GM20431 (cell line): ENCODE measurements at regions not wholly inside any gene's neighbourhood (a gene's known extent, or its start where the extent isn't known, plus 50 kb on each side); places are given as distances from the start of the nearest gene placed in this dataset.
"Not testable (repeated sequence)": the region's sequence is repeated elsewhere in the genome, so short reads cannot be mapped to it uniquely, and the experiment has no call there.

Source experiments
- in situ Hi-C: fragments of 300-500 bp; cut with MseI, MboI; formaldehyde crosslinking; loops from one replicate; pipeline ENCODE4 v1.15.0; 2020; ENCODE audit warnings: low sequenced_read_pairs; ENCODE audit not compliant: unreplicated experiment

- in situ Hi-C loops = no loop called here
Observed at GRCh38 chr2:13698847-13699246, 933.7 kb upstream of the LRATD1 start.

DNA sequence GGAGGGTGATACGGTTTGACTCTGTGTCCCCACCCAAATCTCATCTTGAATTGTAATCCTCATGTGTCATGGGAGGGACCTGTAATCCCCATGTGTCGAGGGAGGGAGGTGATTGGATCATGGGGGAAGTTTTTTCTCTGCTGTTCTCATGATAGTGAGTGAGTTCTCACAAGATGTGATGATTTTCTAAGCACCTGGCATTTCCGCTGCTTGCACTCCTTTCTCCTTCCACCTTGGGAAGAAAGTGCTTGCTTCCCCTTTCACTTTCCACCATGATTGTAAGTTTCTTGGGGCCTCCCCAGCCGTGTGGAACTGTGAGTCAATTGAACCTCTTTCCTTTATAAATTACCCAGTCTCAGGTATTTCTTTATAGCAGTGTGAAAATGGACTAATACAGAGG, 932.6 kb upstream of the LRATD1 start:
- in situ Hi-C loops = not testable (repeated sequence)

DNA sequence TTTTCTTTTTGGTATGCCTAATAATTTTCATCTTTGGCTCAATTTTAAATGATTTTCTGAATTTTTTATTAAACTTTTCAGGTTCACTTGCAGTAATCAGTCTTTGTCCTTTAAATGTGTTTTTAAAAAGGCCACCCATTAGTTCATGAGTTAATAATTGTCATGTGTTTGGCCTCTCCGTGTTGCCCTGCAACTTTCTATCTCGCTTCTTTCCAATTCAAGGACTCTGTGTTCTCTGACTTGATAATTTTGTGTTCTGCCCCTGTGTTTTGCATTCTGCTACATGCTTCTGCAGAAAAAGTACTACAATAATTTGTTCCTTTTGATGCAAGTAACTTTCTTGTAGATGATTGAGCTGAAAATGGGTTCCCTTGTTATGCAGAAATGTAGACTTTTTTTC, 921.4 kb upstream of the LRATD1 start:
- in situ Hi-C loops = no loop called here

DNA sequence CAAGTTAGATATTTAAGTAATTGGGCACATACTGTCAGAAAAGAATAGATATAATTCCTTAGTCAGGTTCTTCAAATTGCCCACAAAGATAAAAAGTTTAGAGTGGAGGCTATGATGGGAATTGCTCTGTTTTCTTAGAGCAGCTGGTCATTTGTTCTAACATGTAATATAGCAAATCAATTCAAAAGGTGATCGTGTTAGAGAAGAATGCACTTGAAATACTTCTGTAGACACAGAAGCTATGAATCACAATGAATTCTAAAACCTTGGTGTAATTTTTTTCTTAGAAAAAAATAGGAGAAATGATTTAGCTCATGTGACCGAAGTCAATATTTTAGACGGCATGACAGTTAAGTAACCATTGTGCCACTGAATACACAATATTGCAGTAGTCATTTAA, 918.1 kb upstream of the LRATD1 start:
- in situ Hi-C loops = no loop called here

GRCh38 chr2:13725945-13726344, 906.6 kb upstream of the LRATD1 start:
- in situ Hi-C loops = no loop called here

DNA sequence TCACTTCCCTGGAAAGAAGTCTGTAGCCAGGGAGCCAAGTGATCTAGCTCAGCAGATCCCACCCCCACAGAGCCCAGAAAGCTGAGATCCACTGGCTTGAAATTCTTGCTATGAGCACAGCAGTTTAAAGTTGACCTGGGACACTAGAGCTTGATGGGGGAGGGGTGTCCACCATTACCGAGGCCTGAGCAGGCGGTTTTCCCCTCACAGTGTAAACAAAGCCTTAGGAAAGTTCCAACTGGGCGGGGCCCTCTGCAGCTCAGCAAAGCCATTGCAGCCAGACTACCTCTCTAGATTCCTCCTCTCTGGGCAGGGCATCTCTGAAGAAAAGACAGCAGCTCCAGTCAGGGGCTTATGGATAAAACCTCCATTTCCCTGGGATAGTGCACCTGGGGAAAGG, 887.2 kb upstream of the LRATD1 start:
- in situ Hi-C loops = no loop called here

GRCh38 chr2:13751955-13752354, 880.6 kb upstream of the LRATD1 start:
- in situ Hi-C loops = no loop called here

DNA sequence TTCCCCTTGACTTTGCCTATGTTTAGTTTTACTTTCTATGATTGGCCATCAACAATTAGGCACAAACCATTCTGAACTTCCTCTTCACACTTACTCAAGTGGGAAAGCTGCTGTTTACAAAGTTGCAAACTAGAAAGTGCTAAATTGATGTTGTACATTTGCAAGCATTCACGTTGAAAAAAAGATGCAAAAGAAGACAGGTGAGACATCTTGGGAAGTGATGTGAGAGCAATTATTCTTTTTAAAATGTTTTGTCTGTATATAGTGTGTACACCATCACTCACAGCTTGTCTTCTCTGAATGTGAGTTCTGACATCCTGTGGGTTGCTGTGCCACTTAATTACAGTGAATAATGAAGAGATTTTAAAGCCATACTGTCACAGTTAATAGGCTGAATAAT, 874.1 kb upstream of the LRATD1 start:
- in situ Hi-C loops = no loop called here

GRCh38 chr2:13768274-13768673, 864.2 kb upstream of the LRATD1 start:
- in situ Hi-C loops = no loop called here

DNA sequence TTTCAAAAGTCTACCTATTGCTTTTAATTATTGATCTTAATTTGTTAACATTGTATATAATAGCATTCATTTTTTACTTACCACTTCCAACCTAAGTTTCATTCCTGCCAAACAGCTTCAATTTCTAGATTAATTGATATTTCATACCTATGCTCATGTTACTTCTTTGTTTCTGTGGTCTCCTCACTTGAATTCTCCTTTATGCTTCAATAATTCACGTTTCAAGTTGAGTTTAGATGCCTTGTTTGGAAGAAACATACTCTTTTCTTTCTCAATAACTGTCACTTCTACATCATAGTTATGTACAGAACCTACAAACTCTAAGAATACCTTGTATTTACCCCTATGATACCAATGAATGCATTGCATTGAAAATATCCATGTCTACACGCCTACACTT, 862.2 kb upstream of the LRATD1 start:
- in situ Hi-C loops = no loop called here

GRCh38 chr2:13779996-13780395, 852.5 kb upstream of the LRATD1 start:
- in situ Hi-C loops = no loop called here

DNA sequence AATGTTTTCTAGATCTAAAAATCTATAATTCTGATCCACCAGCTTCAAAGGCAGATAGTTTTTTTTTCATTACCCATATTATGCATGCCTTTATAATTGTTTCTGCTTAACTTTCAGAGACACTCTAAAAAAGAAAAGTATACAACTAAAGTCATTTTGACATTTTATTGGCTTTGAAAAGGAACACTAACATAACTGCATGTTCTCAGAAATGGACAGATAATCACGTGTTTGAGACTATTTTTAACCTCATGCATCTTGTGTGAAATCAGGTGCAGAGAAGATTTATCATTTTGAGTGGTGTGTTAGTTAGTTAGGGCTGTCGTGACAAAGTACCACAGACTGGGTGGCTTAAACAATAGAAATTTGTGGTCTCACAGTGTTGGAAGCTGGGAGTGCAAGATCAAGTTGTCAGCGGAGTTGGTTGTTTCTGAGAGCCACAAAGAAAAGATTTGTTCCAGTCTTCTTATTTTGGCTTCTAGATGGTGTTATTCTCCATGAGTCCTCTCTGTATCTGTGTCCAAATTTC, 841.4 kb upstream of the LRATD1 start:
- in situ Hi-C loops = no loop called here

DNA sequence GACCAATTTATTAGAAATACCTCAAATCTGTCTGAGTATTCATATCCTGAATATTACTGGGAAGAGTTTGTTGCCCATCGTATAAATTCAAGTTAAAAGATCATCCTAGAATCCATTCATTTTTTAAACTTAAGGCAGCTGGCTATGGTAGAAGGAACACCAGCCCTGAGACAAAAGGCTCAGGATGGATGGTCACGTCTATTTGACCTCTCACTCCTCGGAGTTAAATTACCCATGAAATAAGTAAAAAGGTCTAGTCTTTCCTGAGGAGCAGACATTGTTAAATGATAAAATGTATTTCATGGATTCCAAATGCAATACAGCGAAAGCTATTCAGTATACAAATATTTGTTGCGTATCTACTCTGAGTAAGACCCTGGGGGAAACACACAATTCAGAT, 826.0 kb upstream of the LRATD1 start:
- in situ Hi-C loops = no loop called here

DNA sequence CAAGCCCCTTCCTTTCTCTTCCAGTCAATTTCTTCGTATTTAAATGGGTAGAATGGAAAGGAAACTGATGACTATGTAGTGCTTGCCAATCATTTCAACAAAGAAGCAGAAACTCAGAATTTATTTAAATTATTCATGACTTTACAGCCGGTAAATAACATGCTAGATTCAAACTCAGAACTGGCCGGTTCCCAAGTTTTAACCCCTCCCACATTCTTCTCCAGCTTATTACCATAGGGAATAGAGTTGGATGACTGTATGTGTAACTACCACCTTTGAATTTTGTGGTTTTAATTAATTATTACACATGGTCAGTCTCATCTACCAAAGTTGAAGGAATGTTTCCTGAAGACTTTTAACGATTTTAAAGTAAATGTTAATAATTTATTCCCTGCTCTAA, 819.3 kb upstream of the LRATD1 start:
- in situ Hi-C loops = no loop called here

DNA sequence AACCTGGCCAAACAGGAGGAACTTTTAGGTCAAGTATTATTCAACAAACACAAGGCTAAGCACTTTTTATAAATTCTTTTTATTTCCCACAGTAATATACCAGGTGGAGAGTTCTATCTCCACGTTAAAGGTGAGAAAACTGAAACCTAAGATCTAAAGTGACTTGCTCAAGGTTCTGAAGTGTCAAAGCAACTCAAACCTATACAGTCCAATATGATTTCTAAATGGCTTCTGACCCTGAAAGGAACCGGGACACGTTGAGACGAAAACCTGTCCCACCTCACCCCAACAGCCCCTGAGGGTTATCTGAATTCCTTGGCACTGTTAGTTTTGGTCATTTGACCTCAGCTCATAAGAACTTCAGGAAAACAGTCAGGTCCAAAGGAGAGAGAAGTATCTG, 814.5 kb upstream of the LRATD1 start:
- in situ Hi-C loops = no loop called here

DNA sequence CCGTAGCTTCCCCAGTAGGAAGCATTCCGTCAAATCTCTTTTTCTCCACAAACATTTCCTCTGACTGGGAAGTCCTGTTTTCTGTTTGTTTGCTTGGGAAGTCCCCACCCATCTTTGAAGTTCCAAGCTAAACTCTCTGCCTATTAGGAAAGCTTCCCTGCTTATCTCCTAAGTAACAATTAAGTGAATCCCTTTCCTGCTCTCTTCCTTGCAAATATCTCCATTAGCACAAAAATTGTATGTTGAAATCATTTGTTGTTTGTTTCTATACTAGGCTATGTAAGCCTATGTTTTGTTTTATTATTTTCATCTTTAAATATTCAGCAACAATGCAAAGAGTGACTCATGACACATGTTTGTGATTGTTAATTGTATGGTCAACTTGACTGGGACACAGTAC, 812.6 kb upstream of the LRATD1 start:
- in situ Hi-C loops = no loop called here

DNA sequence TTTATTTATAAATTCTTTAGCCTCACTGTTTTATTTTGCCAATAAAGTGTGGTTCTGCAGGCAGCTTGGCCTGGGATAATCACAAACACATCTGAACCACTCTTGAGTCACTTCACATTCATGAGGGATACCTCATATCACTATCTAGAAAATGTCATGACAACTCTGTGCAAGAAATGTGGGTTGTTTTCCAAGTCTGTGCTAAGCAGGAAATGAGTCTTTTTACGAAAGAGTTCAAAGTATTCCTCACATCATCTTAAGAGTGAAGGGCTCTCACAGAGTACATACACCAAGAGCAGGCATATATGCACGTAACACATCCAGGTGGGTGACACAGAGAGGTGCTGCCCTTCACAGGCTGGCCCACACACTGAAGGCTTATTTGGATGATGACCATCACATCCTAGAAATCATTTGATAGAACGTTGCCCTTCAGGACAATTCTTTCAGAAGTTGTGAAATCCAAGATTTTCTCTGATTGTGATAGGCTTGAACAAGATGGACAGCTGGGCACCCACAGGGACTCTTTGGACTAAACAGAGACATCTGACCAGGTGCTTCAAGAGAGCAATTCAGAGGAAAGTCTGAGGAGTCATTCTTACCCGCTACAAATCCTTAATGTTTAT, 811.1 kb upstream of the LRATD1 start:
- in situ Hi-C loops = no loop called here

GRCh38 chr2:13822365-13822764, 810.2 kb upstream of the LRATD1 start:
- in situ Hi-C loops = no loop called here

DNA sequence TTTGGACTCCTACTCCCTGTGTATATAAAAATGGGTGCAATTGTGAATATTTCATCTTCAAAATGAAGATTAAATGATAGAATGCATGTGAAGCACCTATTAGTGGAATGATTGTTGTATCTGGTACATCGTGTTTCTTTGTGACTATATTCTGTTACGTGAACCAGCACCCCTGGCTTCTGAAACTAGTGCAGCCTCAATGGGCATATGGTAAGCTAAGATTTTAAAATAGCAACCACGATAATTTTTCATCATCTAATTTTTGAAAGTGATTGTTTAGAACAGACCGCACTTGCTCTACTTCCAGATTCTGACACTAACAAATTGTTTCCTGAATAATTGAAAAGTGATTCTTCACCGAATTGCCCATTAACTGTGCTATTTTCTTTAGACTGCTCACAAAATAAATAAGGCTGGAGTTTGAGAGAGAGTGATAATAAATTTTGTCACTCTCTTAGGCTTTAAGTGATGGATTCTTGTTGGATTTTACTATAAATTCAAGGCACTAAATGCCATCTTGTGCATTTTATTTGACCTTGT, 806.1 kb upstream of the LRATD1 start:
- in situ Hi-C loops = no loop called here

- in situ Hi-C loops = no loop called here
Observed at GRCh38 chr2:13858626-13859025, 773.9 kb upstream of the LRATD1 start.

DNA sequence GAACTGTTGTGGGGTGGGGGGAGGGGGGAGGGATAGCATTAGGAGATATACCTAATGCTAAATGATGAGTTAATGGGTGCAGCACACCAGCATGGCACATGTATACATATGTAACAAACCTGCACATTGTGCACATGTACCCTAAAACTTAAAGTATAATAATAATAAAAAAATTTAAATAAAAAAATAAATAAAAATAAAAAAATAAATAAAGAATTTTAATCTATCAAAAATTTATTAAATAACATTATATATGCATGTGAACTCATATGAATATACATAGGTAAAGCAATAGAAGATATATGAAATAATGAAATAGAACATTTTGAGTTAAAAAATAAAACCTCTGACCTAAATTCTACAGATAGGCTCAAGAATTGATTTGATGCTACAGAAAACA, 764.2 kb upstream of the LRATD1 start:
- in situ Hi-C loops = not testable (repeated sequence)

DNA sequence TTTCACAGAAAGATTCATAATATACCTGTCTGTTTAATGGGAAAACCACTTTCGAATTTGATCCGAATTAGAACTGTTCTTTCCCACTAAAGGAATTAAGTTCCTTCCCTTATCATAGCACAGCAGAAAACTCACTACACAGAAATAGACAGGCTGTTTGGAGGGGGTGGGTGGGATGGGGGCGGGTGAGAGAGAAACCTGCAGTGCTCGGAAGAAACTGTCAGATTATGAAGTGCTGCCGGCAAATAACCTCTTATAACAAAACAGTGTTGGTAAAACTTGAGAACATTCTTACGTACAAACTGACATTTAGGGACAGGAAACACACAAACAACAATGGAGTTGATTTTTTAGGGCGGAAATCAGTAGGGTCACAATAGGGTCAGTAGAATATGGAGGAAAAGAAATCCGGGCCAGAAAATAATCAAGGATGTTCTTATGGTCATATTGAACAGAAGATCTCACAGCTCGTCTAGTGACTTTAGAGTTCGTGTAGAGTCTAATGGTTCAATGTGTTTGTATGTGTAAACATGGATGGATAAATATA, 756.0 kb upstream of the LRATD1 start:
- in situ Hi-C loops = no loop called here
